ENCODE measurements at regions not wholly inside any gene's neighbourhood (a gene's known extent, or its start where the extent isn't known, plus 50 kb on each side); places are given as distances from the start of the nearest gene placed in this dataset.

GRCh38 chr3:31008994-31009393 lies 114.5 kb upstream of the GADL1 start:
- no peak for DNase-seq

GRCh38 chr3:31009881-31010280 lies 115.4 kb upstream of the GADL1 start:
- no peak for DNase-seq

GRCh38 chr3:31010491-31010890 lies 116.0 kb upstream of the GADL1 start:
- no peak for DNase-seq

- no peak for DNase-seq
These were observed 116.9 kb upstream of the GADL1 start for GRCh38 chr3:31011380-31011779.

GRCh38 chr3:31013090-31013489 lies 118.6 kb upstream of the GADL1 start:
- no peak for DNase-seq

- DNase-seq = no peak
These were observed 119.4 kb upstream of the GADL1 start for GRCh38 chr3:31013843-31014242.

- no peak for DNase-seq
These were observed 120.0 kb upstream of the GADL1 start for GRCh38 chr3:31014317-31015040.

- DNase-seq = no peak
These were observed 121.7 kb upstream of the GADL1 start for GRCh38 chr3:31016196-31016595.

- DNase-seq = no peak
These were observed 128.3 kb upstream of the GADL1 start for GRCh38 chr3:31022716-31023115.

GRCh38 chr3:31025541-31025940 lies 131.1 kb upstream of the GADL1 start:
- no peak for DNase-seq

- no peak for DNase-seq
These were observed 132.8 kb upstream of the GADL1 start for GRCh38 chr3:31027191-31027761.

- DNase-seq = no peak
These were observed 133.5 kb upstream of the GADL1 start for GRCh38 chr3:31027914-31028313.

- DNase-seq = no peak
These were observed 134.3 kb upstream of the GADL1 start for GRCh38 chr3:31028766-31029165.

- DNase-seq = no peak
These were observed 135.2 kb upstream of the GADL1 start for GRCh38 chr3:31029706-31030105.

- DNase-seq = no peak
These were observed 141.2 kb upstream of the GADL1 start for GRCh38 chr3:31035681-31036080.

GRCh38 chr3:31038086-31038739 lies 143.8 kb upstream of the GADL1 start:
- no peak for DNase-seq

GRCh38 chr3:31039145-31039544 lies 144.7 kb upstream of the GADL1 start:
- DNase-seq = no peak

- DNase-seq = no peak
These were observed 146.9 kb upstream of the GADL1 start for GRCh38 chr3:31041161-31041978.

- no peak for DNase-seq
These were observed 148.8 kb upstream of the GADL1 start for GRCh38 chr3:31043184-31043819.

- no peak for DNase-seq
These were observed 153.2 kb upstream of the GADL1 start for GRCh38 chr3:31047673-31048072.

- no peak for DNase-seq
These were observed 153.7 kb upstream of the GADL1 start for GRCh38 chr3:31048143-31048542.

GRCh38 chr3:31050296-31050695 lies 155.8 kb upstream of the GADL1 start:
- DNase-seq = no peak

- no peak for DNase-seq
These were observed 156.8 kb upstream of the GADL1 start for GRCh38 chr3:31051226-31051625.
